ENCODE measurements at regions not wholly inside any gene's neighbourhood (a gene's known extent, or its start where the extent isn't known, plus 50 kb on each side); places are given as distances from the start of the nearest gene placed in this dataset.

DNA sequence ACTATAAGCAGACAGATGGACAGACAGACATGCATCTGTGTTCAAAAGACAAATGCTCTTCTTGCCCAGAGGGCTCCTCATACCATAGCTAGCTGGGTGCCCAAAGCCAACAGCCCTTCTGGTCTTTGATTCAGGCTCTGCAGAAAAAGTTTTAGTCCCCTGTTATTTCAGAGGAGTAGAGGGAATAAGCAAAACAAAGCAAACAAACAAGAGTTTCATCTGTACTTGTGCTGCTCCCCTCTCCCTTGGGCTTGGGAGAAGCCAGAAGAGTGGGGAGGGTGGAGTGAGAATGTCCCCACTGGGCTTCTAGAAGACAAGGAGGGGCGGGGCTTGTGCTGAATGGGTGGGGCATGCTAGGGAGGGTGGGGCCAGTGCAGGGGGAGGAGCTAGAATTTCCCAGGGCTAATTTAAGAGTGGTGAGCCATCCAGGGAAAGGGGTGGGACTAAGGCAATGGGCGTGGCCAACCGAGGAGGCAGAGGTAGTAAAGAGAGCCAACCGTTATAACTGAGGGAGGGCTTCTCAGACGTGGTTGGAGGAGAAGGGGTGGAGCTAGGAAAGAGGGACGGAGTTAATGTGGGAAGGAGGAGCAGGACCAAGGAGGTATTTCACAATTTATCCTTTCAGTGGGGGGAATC, 101.2 kb upstream of the MGMT start:
- DNase-seq = no peak

- no peak for DNase-seq
Observed at GRCh38 chr10:129366450-129366849, 100.6 kb upstream of the MGMT start.

DNA sequence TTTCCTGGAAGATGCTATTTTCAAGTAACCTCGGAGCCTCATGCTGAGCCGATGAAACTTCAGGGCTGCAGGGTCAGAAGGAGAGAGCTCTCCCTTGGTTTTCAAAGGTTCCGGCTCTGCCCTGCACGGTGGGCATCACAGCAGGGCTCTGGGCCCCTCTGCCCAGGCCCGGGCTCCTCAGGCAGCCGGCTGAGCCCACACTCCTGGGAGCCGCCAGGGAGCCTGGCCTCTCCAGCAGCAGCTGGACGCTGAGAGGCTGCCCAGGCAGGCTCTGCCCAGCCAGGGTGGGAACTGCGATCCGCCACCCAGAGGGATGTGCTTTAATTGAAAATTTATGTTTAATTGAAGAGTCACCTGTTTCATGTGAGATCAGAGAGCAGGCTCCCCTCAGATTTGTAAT, 97.5 kb upstream of the MGMT start:
- no peak for DNase-seq

DNA sequence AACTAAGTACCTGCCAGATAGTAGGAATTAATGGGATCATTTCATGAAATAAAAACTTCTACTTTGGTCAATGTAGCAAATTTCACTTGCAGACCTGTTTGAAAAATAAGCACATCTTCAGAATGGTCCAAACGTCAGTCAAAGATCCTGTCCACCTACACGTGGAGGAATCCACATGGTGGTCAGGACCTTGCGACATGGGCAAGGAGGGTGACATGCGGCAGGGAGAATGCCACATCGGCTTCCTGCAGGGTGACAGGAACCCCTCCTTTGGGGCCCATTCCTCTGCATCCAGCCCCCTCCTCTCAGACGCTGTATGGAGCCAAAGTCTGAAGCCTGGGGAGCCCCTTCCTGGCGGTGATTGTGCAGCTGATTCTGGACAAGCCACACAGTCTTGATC, 95.5 kb upstream of the MGMT start:
- DNase-seq = no peak

DNA sequence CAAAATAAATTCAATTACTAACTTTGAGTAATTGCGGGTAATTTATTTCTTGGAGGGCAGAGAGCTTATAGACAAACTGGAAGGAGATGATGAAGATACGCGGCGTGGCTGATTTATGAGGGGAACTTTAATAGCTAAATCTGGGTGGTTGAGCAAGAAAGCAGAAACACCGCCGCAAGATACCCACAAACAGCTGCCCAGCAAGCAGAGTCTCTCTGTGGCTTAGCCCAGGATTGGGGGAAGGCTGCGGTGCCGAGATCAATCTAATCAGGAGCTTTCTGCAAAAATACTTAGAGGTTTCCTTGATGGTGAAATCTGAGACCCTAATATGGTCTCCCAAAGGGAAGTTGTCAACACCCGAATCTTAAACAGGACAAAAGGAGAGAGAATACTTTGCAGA, 94.9 kb upstream of the MGMT start:
- DNase-seq = no peak

DNA sequence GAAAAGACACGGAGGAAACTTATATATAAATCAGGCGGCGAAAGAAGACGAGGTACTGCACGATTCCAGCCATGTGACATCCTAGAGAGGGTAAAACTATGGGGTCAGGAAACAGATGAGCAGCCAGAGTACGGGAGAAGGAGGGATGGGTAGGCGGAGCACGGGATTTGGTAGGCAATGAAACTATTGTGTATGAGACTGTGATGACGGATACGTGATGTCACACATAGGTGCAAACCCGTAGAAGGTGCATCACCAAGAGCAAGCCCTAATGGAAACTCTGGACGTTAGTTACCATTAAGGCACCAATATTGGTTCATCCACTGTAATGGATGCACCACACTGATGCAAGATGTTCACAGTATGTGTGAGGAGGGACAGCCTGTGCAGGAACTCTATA, 93.8 kb upstream of the MGMT start:
- no peak for DNase-seq

GRCh38 chr10:129373718-129374117, 93.3 kb upstream of the MGMT start:
- DNase-seq = no peak

GRCh38 chr10:129375171-129375570, 91.9 kb upstream of the MGMT start:
- DNase-seq = no peak

GRCh38 chr10:129375912-129376311, 91.1 kb upstream of the MGMT start:
- no peak for DNase-seq

DNA sequence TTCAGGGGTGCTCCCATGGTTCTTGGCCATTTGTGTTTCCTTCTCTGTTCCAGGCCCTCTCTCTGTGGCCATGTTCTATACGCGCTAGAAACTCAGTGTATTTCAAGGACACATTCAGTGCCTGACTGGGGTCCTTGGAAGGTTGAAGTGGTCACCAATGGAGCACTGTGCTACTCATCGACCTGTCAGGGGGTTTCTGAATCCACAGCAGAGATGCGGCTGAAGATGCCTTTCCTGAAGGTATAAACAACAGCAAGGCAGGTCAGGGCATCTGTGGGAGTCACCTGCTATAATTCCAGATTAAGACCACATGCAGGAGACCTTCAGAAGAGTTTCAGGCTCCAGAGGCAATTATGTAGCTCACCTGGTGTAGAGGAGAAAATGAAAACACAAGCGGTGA, 86.8 kb upstream of the MGMT start:
- DNase-seq = no peak

- no peak for DNase-seq
Observed at GRCh38 chr10:129381741-129382140, 85.3 kb upstream of the MGMT start.

DNA sequence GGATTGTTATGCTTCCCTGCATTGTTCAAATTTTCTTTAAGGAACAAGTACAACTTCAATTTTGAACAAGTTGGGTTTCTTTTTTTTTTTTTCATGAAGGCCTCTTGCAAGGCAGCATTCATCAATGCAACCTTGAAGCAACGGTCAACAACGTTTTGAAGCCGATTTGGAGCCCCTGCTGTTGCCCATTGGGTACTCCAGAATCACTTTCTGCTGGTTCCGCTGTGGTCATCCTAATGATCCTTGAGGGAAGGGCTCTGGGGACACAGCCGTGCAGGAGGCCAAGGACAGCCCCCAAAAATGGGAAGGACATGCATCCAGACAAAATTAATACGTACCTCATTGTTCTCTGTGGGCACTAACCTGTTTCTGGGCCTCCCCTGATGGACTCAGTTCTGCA, 84.6 kb upstream of the MGMT start:
- DNase-seq = no peak

DNA sequence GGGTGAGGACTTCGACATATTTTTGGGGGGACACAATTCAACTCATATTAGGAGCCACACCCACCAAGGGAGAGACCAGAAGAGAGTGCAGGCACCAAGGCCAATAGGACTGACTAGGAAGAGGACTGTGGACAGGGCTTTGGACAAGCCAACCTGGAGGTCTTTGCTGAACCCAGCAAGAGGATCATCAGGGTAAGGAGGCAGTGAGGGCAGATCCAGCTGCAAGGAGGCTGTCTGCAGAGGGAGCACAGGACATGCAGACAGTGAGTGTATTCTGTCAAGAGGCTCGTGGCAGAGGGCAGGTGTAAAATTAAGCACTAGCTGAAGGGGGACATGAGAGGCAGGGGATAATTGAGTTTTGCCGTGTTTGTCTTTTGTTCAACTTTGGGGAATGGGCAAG, 83.4 kb upstream of the MGMT start:
- no peak for DNase-seq

GRCh38 chr10:129385600-129385999, 81.4 kb upstream of the MGMT start:
- DNase-seq = no peak

DNA sequence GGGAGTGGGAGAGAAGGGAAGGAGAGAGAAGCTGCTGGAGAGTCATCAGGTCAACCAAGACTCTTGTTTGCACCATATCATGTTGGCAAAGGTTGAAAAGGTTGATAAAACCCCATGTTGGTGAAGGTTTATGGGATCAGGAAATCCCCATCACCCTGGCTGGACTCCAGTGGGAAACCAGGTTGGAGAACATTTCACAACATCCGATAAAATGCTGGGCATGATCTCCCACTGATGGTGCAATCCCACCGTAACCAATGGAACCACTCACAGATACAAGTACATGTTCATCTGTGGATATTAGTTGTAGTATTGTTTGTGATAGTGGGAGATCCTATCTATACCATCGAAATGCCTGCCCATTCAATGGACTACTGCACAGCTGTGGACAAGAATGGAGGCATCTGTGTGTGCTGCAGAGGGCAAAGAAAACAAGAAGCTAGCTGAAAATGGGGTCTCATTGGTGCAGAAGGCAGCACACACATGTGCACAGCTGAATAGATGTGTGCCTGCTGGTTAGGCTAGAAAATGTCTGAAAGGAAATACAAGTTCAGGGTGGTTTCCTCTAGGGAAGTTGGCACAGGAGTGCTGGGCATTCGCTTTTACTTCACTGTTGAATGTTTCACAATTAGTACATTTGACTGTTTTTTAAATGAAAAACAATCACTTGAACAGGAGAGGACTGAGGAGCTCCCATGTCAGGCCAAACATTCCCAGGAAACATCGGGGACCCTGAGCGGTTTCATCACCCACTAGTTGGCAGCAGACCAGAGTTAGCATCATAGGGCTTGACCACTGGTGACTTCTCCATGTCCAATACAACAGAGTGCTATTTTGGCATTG, 80.4 kb upstream of the MGMT start:
- no peak for DNase-seq

- no peak for DNase-seq
Observed at GRCh38 chr10:129387258-129387525, 79.8 kb upstream of the MGMT start.

- DNase-seq = no peak
Observed at GRCh38 chr10:129388435-129388834, 78.6 kb upstream of the MGMT start.

- DNase-seq = no peak
Observed at GRCh38 chr10:129389194-129389593, 77.8 kb upstream of the MGMT start.

DNA sequence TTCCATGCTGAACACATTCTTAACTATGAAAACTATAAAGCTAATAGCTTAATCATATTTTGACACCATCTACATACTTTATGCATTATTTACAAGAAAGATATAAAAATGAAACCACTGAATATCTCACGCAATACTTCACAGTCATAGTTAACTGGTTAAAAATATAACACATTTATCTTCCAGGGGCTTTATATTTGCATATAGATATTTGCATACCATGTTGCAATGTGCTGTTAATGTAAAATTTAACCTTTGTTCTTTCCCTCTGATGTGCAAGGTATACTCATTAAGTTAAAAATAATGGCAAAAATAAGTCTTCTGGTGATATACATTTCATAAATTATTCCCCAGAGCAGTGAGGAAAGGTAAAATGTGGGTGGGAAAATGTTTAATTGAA, 76.9 kb upstream of the MGMT start:
- no peak for DNase-seq

DNA sequence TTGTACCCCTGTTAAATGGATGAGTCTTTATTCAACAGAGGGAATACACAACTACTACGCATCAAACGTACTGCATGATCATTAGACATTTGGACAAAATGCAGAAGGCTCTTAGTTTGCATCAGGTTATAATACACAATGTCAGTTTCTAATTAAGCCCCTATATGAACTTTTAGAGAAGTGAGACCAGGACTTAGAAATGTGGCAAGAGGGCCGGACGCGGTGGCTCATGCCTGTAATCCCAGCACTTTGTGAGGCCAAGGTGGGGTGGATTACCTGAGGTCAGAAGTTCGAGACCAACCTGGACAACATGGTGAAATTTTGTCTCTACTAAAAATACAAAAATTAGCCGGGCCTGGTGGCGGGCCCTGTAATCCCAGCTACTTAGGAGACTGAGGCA, 76.3 kb upstream of the MGMT start:
- no peak for DNase-seq

GRCh38 chr10:129391464-129391863, 75.6 kb upstream of the MGMT start:
- no peak for DNase-seq

- DNase-seq = no peak
Observed at GRCh38 chr10:129392855-129393254, 74.2 kb upstream of the MGMT start.

DNA sequence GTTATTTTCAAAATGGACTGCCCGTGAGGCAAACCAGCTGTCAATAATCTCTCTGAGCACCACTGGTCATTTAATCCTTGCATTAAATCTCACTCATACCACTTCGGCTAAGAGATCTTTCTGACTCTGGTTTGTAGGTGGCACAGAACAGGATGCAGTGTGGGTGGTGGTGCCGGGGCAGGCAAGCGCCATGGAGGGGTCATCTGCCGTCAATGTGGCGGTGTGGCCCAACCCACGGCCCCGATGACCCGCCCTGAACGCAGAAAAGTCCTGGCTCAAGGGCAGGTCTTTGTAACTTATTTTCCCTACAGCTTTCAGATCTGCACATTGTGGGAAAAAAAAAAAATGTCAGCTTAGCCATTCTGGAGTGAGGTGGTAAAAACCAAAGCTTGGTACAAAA, 73.2 kb upstream of the MGMT start:
- DNase-seq = no peak

DNA sequence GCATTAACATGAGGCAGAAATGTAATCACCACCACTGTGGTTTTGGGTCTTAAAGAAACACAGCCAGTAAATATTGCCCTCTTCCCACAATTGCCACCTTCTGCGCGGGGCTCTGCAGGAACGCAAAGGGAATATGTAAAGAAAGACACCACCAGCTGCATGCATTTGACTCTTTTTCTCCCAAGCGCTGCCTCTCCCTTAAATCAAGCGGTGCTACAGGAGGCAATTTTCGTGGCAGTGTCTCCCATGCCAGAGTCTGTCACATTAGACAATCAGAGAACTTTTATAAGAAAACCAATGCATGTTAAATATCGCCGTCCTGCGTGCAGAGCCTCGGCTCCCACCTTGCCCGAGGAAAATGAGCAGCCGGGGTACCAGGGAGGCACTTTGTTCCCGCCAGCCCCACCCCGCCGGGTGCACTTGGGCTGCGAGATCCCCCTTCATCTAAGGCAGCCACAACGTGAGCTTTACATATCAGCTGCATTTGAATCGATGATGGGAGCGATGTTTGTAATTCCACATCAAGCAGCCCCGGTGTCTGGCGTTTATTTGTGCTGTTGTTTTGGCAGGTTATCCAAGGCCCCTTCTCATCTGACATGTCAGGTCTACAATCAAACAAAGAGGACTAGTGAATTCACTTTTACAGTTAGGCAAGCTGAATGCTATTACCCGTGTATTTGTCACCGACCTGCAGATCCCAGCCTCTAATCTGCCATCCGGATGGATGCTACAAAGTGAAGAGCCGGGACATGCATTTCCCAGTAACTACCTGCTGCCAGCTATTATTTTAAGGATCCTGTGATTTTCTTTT, 72.3 kb upstream of the MGMT start:
- DNase-seq = no peak
